Brain microvascular endothelial cell (primary cell): ENCODE measurements at regions not wholly inside any gene's neighbourhood (a gene's known extent, or its start where the extent isn't known, plus 50 kb on each side); places are given as distances from the start of the nearest gene placed in this dataset.
"Not testable (repeated sequence)": the region's sequence is repeated elsewhere in the genome, so short reads cannot be mapped to it uniquely, and the experiment has no call there.

Experiments used
- DNase-seq: peaks from one replicate; pipeline ENCODE4 v3.0.0-alpha.2; 2020
- H3K27ac ChIP-seq: fragments of 250-450 bp; sonication (Bioruptor Pico); 2 replicates; pipeline ENCODE4 v1.5.1; 2020; ENCODE audit warnings: mild to moderate bottlenecking, moderate library complexity
- H3K27me3 ChIP-seq: fragments of 250-450 bp; sonication (Bioruptor Pico); replicated peaks from 2 replicates; pipeline ENCODE4 v1.5.1; 2020; ENCODE audit warnings: mild to moderate bottlenecking
- H3K36me3 ChIP-seq: fragments of 250-450 bp; sonication (Bioruptor Pico); replicated peaks from 2 replicates; pipeline ENCODE4 v1.5.1; 2020; ENCODE audit warnings: mild to moderate bottlenecking
- H3K4me3 ChIP-seq: 2 replicates; pipeline ENCODE4 v1.5.1; 2011; ENCODE audit warnings: low read depth, mild to moderate bottlenecking, control low read depth, low read length, moderate library complexity
- in situ Hi-C: cut with HindIII; loops from 2 replicates; pipeline ENCODE4 v1.10.0; 2017; ENCODE audit warnings: low sequenced_read_pairs, low pct_ligation_motif_present
- TF ChIP-seq, protein P1 (sequence below): IDR thresholded peaks from 2 replicates; pipeline ENCODE4 v1.5.1; 2011; ENCODE audit warnings: low read depth, mild to moderate bottlenecking, moderate library complexity, low read length, control low read depth, inconsistent platforms; ENCODE audit errors: missing control alignments

DNA sequence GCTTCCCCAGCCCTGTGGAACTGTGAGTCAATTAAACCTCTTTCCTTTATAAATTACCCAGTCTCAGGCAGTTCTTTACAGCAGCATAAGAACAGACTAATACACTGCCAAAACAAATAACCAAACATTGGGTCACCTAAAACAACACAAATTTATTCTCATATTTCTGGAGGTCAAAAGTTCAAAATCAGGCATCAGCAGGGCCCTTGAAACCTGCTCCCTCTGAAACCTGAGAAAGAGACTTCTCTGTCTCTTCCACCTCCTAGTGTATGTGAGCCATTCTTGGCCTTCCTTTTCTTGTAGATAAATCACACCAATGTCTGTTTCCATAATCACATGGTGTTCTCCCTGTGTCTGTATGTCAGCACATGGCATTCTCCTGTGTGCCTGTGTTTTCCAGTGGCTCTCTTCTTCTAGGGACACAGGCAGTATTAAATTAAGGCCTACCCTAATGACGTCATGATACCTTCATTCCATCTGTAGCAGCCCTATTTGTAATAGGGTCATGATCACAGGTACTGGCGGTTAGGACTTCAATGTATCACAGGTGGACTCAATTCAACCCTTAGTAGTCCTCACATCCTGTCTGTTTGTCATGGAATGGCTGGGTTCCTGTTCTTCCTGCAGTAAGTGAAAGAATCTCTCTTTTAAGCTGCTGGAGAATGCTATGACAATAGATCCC, 147.3 kb upstream of the CLNK start:
- no peaks in the 10 kb centered on the region for H3K27me3 ChIP-seq
- H3K4me3 ChIP-seq, result no peak overlapping the region
- H3K36me3 ChIP-seq, result no peaks in the 10 kb centered on the region
- no peak for DNase-seq
- H3K27ac ChIP-seq, result no peak overlapping the region
- in situ Hi-C loops, result no loop called here
- TF ChIP-seq, protein P1, sequence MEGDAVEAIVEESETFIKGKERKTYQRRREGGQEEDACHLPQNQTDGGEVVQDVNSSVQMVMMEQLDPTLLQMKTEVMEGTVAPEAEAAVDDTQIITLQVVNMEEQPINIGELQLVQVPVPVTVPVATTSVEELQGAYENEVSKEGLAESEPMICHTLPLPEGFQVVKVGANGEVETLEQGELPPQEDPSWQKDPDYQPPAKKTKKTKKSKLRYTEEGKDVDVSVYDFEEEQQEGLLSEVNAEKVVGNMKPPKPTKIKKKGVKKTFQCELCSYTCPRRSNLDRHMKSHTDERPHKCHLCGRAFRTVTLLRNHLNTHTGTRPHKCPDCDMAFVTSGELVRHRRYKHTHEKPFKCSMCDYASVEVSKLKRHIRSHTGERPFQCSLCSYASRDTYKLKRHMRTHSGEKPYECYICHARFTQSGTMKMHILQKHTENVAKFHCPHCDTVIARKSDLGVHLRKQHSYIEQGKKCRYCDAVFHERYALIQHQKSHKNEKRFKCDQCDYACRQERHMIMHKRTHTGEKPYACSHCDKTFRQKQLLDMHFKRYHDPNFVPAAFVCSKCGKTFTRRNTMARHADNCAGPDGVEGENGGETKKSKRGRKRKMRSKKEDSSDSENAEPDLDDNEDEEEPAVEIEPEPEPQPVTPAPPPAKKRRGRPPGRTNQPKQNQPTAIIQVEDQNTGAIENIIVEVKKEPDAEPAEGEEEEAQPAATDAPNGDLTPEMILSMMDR, result no peak

GRCh38 chr4:10828918-10829538, 144.5 kb upstream of the CLNK start:
- DNase-seq, H3K36me3 ChIP-seq, H3K4me3 ChIP-seq, in situ Hi-C loops, H3K27me3 ChIP-seq, H3K27ac ChIP-seq: not testable (repeated sequence)

DNA sequence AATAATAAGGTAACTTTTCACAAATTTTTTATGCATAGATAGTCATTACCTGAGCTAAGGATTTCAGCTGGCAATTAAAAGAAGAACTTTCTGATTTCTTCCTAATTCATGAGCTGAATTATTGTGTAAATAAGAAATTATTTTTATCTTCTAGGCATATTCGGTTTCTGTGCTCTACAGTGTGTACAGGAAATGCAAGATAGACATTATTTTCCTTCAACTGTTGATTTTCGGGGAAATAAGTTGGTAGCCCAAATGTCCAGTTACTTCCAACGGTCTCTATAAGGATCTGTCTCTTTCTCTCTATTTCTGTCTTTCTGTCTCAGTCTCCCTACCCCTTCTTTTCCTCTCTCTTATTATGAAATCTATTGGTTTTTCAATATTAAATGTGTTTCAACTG, 137.3 kb upstream of the CLNK start:
- H3K27ac ChIP-seq, result no peak overlapping the region
- H3K4me3 ChIP-seq, result no peak overlapping the region
- TF ChIP-seq, protein P1, result no peak
- no peaks in the 10 kb centered on the region for H3K36me3 ChIP-seq
- DNase-seq, result no peak
- no peaks in the 10 kb centered on the region for H3K27me3 ChIP-seq
- in situ Hi-C loops, result no loop called here

GRCh38 chr4:10816571-10816970, 132.0 kb upstream of the CLNK start:
- in situ Hi-C loops, result no loop called here
- TF ChIP-seq, protein P1, result no peak
- no peaks in the 10 kb centered on the region for H3K27me3 ChIP-seq
- DNase-seq, result no peak
- no peaks in the 10 kb centered on the region for H3K36me3 ChIP-seq
- H3K27ac ChIP-seq, result no peak overlapping the region
- H3K4me3 ChIP-seq, result no peak overlapping the region

- no peaks in the 10 kb centered on the region for H3K36me3 ChIP-seq
- no peak for DNase-seq
- in situ Hi-C loops, result no loop called here
- TF ChIP-seq, protein P1, result no peak
- no peak overlapping the region for H3K4me3 ChIP-seq
- no peak overlapping the region for H3K27ac ChIP-seq
- no peaks in the 10 kb centered on the region for H3K27me3 ChIP-seq
Observed at GRCh38 chr4:10811991-10812390, 127.4 kb upstream of the CLNK start.

- no peak overlapping the region for H3K27ac ChIP-seq
- TF ChIP-seq, protein P1, result no peak
- in situ Hi-C loops, result no loop called here
Observed at GRCh38 chr4:10810411-10810810, 125.8 kb upstream of the CLNK start.

More at GRCh38 chr4:10810411-10810810, 125.8 kb upstream of the CLNK start:
- no peak for DNase-seq
- no peaks in the 10 kb centered on the region for H3K27me3 ChIP-seq
- no peaks in the 10 kb centered on the region for H3K36me3 ChIP-seq
- H3K4me3 ChIP-seq, result no peak overlapping the region
